Left ventricle myocardium inferior (tissue), 1 donor: ENCODE measurements at regions not wholly inside any gene's neighbourhood (a gene's known extent, or its start where the extent isn't known, plus 50 kb on each side); places are given as distances from the start of the nearest gene placed in this dataset.

Source experiments
- DNase-seq: peaks from one replicate; pipeline ENCODE4 v3.0.0-alpha.2; 2020
- H3K27ac ChIP-seq: fragments of 200-600 bp; replicated peaks from 2 replicates; pipeline ENCODE4 v1.8.0; 2021
- H3K27me3 ChIP-seq: fragments of 200-600 bp; 2 replicates; pipeline ENCODE4 v1.8.0; 2021; ENCODE audit warnings: low read depth
- H3K36me3 ChIP-seq: fragments of 200-600 bp; 2 replicates; pipeline ENCODE4 v1.8.0; 2021
- H3K4me1 ChIP-seq: fragments of 200-600 bp; 2 replicates; pipeline ENCODE4 v1.8.0; 2021
- H3K4me3 ChIP-seq: fragments of 200-600 bp; 2 replicates; pipeline ENCODE4 v1.8.0; 2021; ENCODE audit warnings: mild to moderate bottlenecking, moderate library complexity
- H3K9me3 ChIP-seq: fragments of 200-600 bp; replicated peaks from 2 replicates; pipeline ENCODE4 v1.8.0; 2021
- CTCF ChIP-seq: fragments of 200-600 bp; IDR thresholded peaks from 2 replicates; pipeline ENCODE4 v1.8.0; 2021; ENCODE audit warnings: antibody characterized with exemption, mild to moderate bottlenecking, borderline replicate concordance
- intact Hi-C: fragments of 100-400 bp; cut with micrococcal nuclease; formaldehyde crosslinking; loops from one replicate; pipeline ENCODE4 v1.11.0; 2022
- donor health status: DM: no; HTN: yes; CAD: no; lungs with severe emphysema.

DNA sequence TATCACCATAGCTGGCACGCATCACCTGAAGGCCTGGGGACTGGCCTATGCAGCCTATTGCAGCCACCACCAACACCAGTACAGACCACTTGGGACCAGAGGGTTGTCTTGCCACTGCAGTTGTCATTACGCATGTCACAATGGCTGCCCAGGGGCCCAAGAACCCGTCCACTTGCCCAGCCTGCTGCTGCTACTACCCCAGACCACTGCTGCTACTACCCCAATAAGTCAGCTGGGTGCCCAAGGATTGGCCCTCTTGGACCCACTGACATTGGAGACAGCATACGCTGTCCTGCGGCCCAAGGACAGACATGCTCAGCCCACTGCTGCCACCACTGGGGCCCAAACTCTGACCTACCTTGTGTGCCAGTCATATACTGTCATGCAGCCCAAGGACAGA lies 102.7 kb upstream of the OR9Q1 start:
- DNase-seq: no peak
- Histone ChIP-seq H3K27me3 (no peaks in the 10 kb centered on the region), H3K9me3 (peaks cover 7% of the 10 kb centered on the region), H3K4me1 (no peaks in the 10 kb centered on the region), H3K27ac (no peak overlapping the region), H3K36me3 (no peaks in the 10 kb centered on the region), H3K4me3 (no peak overlapping the region)
- TF ChIP-seq CTCF: no peak
- intact Hi-C loops: no loop called here

DNA sequence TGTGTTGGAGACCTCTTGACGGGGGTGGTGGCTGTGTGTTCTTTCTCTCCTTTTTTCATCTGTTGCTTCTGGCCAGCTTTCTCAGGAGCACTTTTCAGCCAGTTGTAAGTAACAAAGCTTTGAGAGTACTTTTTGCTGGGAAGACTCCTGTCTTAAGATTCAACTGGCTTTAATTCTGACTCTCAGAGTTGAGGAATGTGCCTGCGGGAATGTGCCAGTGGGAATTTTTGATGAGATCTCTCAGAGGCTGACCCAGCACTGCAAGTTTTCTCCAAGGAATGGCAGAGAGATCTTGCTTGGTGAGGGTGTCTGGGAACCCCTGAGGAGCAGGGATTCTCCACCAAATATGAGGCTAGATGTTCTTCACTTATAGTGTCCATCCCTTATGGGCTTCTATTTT lies 91.6 kb upstream of the OR9Q1 start:
- no peak overlapping the region for H3K27ac ChIP-seq
- H3K36me3 ChIP-seq: no peaks in the 10 kb centered on the region
- H3K4me1 ChIP-seq: peaks cover 12% of the 10 kb centered on the region
- no peaks in the 10 kb centered on the region for H3K9me3 ChIP-seq
- H3K27me3 ChIP-seq: no peaks in the 10 kb centered on the region
- intact Hi-C loops: no loop called here
- no peak overlapping the region for H3K4me3 ChIP-seq
- TF ChIP-seq CTCF: no peak
- no peak for DNase-seq

- Histone ChIP-seq H3K4me1 (peaks cover 12% of the 10 kb centered on the region), H3K9me3 (no peaks in the 10 kb centered on the region), H3K36me3 (no peaks in the 10 kb centered on the region), H3K27me3 (no peaks in the 10 kb centered on the region), H3K4me3 (no peak overlapping the region), H3K27ac (peak overlapping the region; percentile 56)
- intact Hi-C loops: no loop called here
- TF ChIP-seq CTCF: no peak
- DNase-seq: no peak
Measured at GRCh38 chr11:57935402-57936049, 88.2 kb upstream of the OR9Q1 start.

- Histone ChIP-seq H3K4me3 (no peak overlapping the region), H3K4me1 (peaks cover 12% of the 10 kb centered on the region), H3K36me3 (no peaks in the 10 kb centered on the region), H3K27ac (peak overlapping the region; percentile 56), H3K27me3 (no peaks in the 10 kb centered on the region), H3K9me3 (no peaks in the 10 kb centered on the region)
- intact Hi-C loops: no loop called here
- no peak for TF ChIP-seq CTCF
- no peak for DNase-seq
Measured at GRCh38 chr11:57936050-57936418, 87.6 kb upstream of the OR9Q1 start.

- H3K9me3 ChIP-seq: no peaks in the 10 kb centered on the region
- intact Hi-C loops: no loop called here
- no peak for DNase-seq
- H3K4me3 ChIP-seq: no peak overlapping the region
- H3K27me3 ChIP-seq: no peaks in the 10 kb centered on the region
- no peak for TF ChIP-seq CTCF
- H3K4me1 ChIP-seq: peaks cover 12% of the 10 kb centered on the region
- H3K27ac ChIP-seq: no peak overlapping the region
- H3K36me3 ChIP-seq: no peaks in the 10 kb centered on the region
Measured at GRCh38 chr11:57937431-57937830, 86.2 kb upstream of the OR9Q1 start.

GRCh38 chr11:57938351-57938750 lies 85.3 kb upstream of the OR9Q1 start:
- H3K4me1 ChIP-seq: peaks cover 9% of the 10 kb centered on the region
- intact Hi-C loops: no loop called here
- no peaks in the 10 kb centered on the region for H3K27me3 ChIP-seq
- no peak overlapping the region for H3K4me3 ChIP-seq
- no peak for TF ChIP-seq CTCF
- H3K36me3 ChIP-seq: no peaks in the 10 kb centered on the region
- H3K27ac ChIP-seq: no peak overlapping the region
- DNase-seq: no peak
- no peaks in the 10 kb centered on the region for H3K9me3 ChIP-seq
